ENCODE measurements at regions not wholly inside any gene's neighbourhood (a gene's known extent, or its start where the extent isn't known, plus 50 kb on each side); places are given as distances from the start of the nearest gene placed in this dataset.

- DNase-seq (ENCODE audit: low read depth), result no peak
- H3K4me3 ChIP-seq (ENCODE audit: low read depth, low read length), result no peak overlapping the region
- TF ChIP-seq, protein P1, sequence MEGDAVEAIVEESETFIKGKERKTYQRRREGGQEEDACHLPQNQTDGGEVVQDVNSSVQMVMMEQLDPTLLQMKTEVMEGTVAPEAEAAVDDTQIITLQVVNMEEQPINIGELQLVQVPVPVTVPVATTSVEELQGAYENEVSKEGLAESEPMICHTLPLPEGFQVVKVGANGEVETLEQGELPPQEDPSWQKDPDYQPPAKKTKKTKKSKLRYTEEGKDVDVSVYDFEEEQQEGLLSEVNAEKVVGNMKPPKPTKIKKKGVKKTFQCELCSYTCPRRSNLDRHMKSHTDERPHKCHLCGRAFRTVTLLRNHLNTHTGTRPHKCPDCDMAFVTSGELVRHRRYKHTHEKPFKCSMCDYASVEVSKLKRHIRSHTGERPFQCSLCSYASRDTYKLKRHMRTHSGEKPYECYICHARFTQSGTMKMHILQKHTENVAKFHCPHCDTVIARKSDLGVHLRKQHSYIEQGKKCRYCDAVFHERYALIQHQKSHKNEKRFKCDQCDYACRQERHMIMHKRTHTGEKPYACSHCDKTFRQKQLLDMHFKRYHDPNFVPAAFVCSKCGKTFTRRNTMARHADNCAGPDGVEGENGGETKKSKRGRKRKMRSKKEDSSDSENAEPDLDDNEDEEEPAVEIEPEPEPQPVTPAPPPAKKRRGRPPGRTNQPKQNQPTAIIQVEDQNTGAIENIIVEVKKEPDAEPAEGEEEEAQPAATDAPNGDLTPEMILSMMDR (conservative IDR thresholded peaks at IDR 0.05; ENCODE audit: low read depth, low read length), result no peak
Measured at GRCh38 chr2:123816203-123816602, 208.9 kb upstream of the CNTNAP5 start.

GRCh38 chr2:123816928-123817327, 208.2 kb upstream of the CNTNAP5 start:
- no peak overlapping the region for H3K4me3 ChIP-seq (ENCODE audit: low read depth, low read length)
- DNase-seq (ENCODE audit: low read depth), result no peak
- TF ChIP-seq, protein P1 (conservative IDR thresholded peaks at IDR 0.05; ENCODE audit: low read depth, low read length), result no peak

DNA sequence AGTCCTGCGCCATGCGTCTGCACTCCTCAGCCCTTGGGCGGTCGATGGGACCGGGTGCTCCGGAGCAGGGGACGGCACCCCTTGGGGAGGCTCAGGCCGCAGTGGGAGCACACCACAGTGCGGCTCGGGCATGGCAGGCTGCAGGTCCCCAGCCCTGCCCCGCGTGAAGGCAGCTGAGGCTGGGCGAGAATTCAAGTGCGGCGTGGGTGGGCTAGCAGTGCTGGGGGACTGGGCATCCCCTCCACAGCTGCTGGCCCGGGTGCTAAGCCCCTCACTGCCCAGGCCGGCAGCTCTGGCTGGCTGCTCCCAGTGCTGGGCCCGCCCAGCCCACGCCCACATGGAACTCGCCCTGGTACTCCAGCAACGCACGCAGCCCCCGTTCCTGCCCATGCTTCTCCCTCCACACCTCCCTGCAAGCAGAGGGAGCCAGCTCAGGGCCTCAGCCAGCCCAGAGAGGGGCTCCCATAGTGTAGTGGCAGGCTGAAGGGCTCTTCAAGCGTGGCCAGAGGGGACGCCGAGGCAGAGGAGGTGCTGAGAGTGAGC, 198.3 kb upstream of the CNTNAP5 start:
- TF ChIP-seq, protein P1 (conservative IDR thresholded peaks at IDR 0.05; ENCODE audit: low read depth, low read length), result no peak
- no peak for DNase-seq (ENCODE audit: low read depth)
- no peak overlapping the region for H3K4me3 ChIP-seq (ENCODE audit: low read depth, low read length)

DNA sequence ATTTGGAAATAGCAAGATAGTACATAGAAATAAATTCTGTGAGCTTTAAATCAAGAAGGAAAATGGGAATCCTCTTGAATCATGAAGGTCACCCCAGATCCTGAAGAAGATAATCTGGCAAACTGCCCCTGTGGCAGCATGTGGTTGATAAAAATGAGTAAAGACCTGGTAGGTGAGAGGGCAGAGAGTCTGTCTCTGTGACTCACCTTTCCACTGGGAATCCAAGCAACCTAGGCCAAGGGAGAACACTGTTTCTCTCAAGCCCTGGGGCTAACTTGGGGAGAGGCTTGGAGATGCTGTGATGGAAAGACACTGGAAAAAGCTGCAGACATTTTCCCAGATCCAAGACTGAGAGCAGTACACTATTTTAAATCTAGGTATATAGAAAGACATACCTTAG, 185.8 kb upstream of the CNTNAP5 start:
- DNase-seq (ENCODE audit: low read depth), result no peak
- TF ChIP-seq, protein P1 (conservative IDR thresholded peaks at IDR 0.05; ENCODE audit: low read depth, low read length), result no peak
- no peak overlapping the region for H3K4me3 ChIP-seq (ENCODE audit: low read depth, low read length)

DNA sequence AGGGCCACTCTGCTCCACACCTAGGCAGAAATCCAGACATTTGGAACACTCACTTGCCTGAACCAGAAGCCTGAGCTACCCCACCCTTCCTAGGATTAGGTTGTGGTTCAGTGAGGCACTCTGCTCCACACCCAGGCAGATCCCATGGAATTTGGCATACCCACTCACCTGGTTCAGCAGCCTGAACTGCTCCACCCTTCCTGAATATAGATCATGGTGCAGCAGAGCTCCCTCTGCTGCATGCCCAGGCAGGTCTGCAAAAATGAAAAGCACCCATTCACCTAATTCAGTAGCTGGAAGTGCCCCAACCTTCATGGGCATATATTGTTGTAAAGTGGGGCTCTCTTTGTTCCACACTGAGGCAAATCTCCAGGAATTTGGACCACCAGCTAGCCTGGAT, 185.1 kb upstream of the CNTNAP5 start:
- TF ChIP-seq, protein P1 (conservative IDR thresholded peaks at IDR 0.05; ENCODE audit: low read depth, low read length), result no peak
- no peak for DNase-seq (ENCODE audit: low read depth)
- no peak overlapping the region for H3K4me3 ChIP-seq (ENCODE audit: low read depth, low read length)

- TF ChIP-seq, protein P1 (conservative IDR thresholded peaks at IDR 0.05; ENCODE audit: low read depth, low read length), result no peak
- no peak for DNase-seq (ENCODE audit: low read depth)
Measured at GRCh38 chr2:123840574-123840973, 184.5 kb upstream of the CNTNAP5 start.

GRCh38 chr2:123851281-123851680, 173.8 kb upstream of the CNTNAP5 start:
- TF ChIP-seq, protein P1 (conservative IDR thresholded peaks at IDR 0.05; ENCODE audit: low read depth, low read length), result no peak
- H3K4me3 ChIP-seq (ENCODE audit: low read depth, low read length), result no peak overlapping the region
- no peak for DNase-seq (ENCODE audit: low read depth)

More at GRCh38 chr2:123840574-123840973, 184.5 kb upstream of the CNTNAP5 start:
- H3K4me3 ChIP-seq (ENCODE audit: low read depth, low read length), result no peak overlapping the region

All from choroid plexus epithelial cell (primary cell).